ENCODE measurements at regions not wholly inside any gene's neighbourhood (a gene's known extent, or its start where the extent isn't known, plus 50 kb on each side); places are given as distances from the start of the nearest gene placed in this dataset.

DNA sequence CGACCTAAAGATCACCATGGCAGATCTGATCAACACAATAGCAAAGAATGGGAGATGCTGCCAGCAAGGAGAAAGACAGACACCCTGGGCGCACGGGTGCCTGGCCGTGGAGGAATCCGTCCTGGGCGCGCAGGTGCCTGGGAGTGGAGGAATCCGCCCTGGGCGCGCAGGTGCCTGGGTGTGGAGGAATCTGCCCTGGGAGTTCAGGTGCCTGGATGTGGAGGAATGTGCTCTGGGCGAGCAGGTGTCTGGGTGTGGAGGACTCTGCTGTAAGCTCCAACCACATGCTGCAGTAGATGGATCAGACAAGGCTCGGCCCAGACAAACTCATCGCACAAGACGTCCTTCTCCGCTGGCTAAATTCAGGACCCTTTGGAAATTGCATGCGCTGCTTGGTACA, 346.3 kb upstream of the ADARB2 start:
- H3K9me3 ChIP-seq = no peaks in the 10 kb centered on the region
- intact Hi-C loops (cut with DNase I) = no loop called here
- H3K4me3 ChIP-seq = no peak overlapping the region
- H3K36me3 ChIP-seq (ENCODE audit: insufficient read depth in 1 of 2, low read depth in 1 of 2) = no peaks in the 10 kb centered on the region
- ATAC-seq = no peak
- TF ChIP-seq, protein P1, sequence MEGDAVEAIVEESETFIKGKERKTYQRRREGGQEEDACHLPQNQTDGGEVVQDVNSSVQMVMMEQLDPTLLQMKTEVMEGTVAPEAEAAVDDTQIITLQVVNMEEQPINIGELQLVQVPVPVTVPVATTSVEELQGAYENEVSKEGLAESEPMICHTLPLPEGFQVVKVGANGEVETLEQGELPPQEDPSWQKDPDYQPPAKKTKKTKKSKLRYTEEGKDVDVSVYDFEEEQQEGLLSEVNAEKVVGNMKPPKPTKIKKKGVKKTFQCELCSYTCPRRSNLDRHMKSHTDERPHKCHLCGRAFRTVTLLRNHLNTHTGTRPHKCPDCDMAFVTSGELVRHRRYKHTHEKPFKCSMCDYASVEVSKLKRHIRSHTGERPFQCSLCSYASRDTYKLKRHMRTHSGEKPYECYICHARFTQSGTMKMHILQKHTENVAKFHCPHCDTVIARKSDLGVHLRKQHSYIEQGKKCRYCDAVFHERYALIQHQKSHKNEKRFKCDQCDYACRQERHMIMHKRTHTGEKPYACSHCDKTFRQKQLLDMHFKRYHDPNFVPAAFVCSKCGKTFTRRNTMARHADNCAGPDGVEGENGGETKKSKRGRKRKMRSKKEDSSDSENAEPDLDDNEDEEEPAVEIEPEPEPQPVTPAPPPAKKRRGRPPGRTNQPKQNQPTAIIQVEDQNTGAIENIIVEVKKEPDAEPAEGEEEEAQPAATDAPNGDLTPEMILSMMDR (IDR thresholded peaks at IDR 0.05) = no peak
- 89 to 91% (median 90%) methylated on average over 16 of the region's 16 CpGs for WGBS, 3 donors
- H3K4me1 ChIP-seq = no peaks in the 10 kb centered on the region
- DNase-seq = no peak
- H3K27me3 ChIP-seq (ENCODE audit: insufficient read depth in 3 of 3, low read length in 2 of 3) = no peaks in the 10 kb centered on the region
- no peak overlapping the region for H3K27ac ChIP-seq

DNA sequence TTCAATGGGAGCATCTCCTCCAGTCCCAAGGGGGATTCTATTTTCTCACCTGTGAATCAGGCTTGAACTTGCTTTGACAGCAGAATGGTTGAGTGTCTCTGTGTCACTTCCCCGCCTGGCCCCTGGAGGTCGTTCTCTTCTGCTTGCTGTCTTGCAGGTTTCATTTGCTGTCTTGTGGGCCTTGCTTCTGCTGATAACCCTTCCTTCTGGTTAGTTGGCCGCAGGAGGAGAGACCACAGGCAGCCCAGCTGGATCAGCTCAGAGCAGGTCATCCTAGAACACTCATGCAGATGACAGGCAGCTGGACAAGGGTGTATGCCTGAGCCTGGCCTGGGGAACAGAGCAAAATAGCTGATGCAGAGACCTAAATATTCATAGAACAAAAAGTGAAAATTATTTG, 344.2 kb upstream of the ADARB2 start:
- ATAC-seq (no peak), DNase-seq (no peak)

DNA sequence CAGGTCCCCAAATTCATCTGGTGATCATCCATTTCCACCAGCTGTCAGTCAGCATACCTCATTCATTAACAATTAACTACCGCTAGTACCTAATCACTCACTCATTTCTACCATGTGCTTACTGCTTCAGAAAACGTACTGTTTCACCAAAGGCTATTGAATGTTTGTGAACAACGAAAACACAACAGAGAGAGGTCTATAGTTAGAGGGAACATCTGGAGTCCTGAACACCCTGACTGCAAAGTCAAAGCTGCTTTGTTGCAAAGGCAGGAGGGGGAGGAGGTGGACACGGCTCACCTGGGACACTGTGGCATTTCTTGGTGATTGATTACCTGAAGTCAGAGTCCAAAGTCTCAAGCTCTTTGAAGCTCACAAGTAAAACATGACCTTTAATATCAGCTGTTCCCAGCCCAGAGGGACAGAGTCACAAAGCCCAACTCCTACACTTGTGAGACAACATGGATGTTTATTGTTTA, 342.3 kb upstream of the ADARB2 start:
- ATAC-seq = no peak
- no peaks in the 10 kb centered on the region for H3K36me3 ChIP-seq (ENCODE audit: insufficient read depth in 1 of 2, low read depth in 1 of 2)
- no peak overlapping the region for H3K4me3 ChIP-seq
- no peaks in the 10 kb centered on the region for H3K27me3 ChIP-seq (ENCODE audit: insufficient read depth in 3 of 3, low read length in 2 of 3)
- TF ChIP-seq, protein P1 (IDR thresholded peaks at IDR 0.05) = no peak
- DNase-seq = no peak
- intact Hi-C loops (cut with DNase I) = no loop called here
- no peaks in the 10 kb centered on the region for H3K4me1 ChIP-seq
- 40 to 51% (median 46%) methylated on average over 4 of the region's 4 CpGs for WGBS, 3 donors
- H3K27ac ChIP-seq = no peak overlapping the region
- H3K9me3 ChIP-seq = no peaks in the 10 kb centered on the region

More for the DNA sequence above, 344.2 kb upstream of the ADARB2 start:
- intact Hi-C loops (cut with DNase I) = no loop called here
- H3K36me3 ChIP-seq (ENCODE audit: insufficient read depth in 1 of 2, low read depth in 1 of 2) = no peaks in the 10 kb centered on the region
- H3K27ac ChIP-seq = no peak overlapping the region
- no peaks in the 10 kb centered on the region for H3K27me3 ChIP-seq (ENCODE audit: insufficient read depth in 3 of 3, low read length in 2 of 3)
- TF ChIP-seq, protein P1 (IDR thresholded peaks at IDR 0.05) = no peak
- H3K9me3 ChIP-seq = no peaks in the 10 kb centered on the region
- 42 to 50% (median 47%) methylated on average over 3 of the region's 3 CpGs for WGBS, 3 donors
- H3K4me1 ChIP-seq = no peaks in the 10 kb centered on the region
- no peak overlapping the region for H3K4me3 ChIP-seq

DNA sequence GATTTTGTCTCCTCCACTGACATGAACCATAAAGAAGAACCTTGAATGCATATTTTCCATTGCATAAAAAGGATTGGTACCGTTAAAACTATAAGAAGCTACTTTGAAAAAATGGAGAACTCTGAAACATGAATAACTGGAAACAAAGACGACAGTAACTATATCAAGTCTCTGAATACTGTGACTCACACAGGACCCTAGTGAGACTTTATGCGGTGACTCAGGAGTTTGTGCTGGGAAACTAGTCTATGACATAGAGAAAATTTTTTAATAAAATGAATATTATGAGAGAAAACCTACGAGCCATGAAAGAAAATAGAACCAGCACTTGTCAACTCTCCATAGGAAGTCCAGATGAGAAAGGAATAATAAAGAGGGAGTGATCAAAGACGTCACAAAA, 339.9 kb upstream of the ADARB2 start:
- ATAC-seq (no peak), DNase-seq (no peak)
- intact Hi-C loops (cut with DNase I) = no loop called here
- H3K4me1 ChIP-seq = no peaks in the 10 kb centered on the region
- H3K27ac ChIP-seq = no peak overlapping the region
- WGBS, 3 donors = 74 to 80% (median 78%) methylated on average over 5 of the region's 5 CpGs
- H3K36me3 ChIP-seq (ENCODE audit: insufficient read depth in 1 of 2, low read depth in 1 of 2) = no peaks in the 10 kb centered on the region
- H3K4me3 ChIP-seq = no peak overlapping the region
- TF ChIP-seq, protein P1 (IDR thresholded peaks at IDR 0.05) = no peak
- H3K9me3 ChIP-seq = no peaks in the 10 kb centered on the region
- H3K27me3 ChIP-seq (ENCODE audit: insufficient read depth in 3 of 3, low read length in 2 of 3) = no peaks in the 10 kb centered on the region

DNA sequence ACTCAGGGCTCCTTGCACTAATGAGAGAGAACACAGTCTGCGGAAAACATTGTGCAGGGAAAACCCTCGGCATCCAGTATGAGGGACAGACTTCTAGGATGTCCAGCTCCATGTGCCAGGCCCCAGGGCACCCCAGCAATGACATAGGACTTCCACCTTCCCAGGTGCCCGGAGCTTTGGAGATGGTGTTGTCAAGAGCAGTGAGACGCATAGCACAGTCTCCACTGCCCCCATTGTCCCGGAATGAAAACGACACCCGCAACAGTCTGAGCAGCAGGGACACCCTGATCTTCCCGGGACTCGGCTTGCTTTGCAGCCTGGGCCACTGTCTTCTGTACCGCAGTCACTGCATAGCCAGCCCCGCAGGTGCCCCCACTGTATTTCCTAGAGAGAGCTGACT, 339.2 kb upstream of the ADARB2 start:
- H3K4me1 ChIP-seq = no peaks in the 10 kb centered on the region
- H3K27ac ChIP-seq = no peak overlapping the region
- TF ChIP-seq, protein P1 (IDR thresholded peaks at IDR 0.05) = no peak
- no peaks in the 10 kb centered on the region for H3K27me3 ChIP-seq (ENCODE audit: insufficient read depth in 3 of 3, low read length in 2 of 3)
- intact Hi-C loops (cut with DNase I) = no loop called here
- no peak overlapping the region for H3K4me3 ChIP-seq
- no peaks in the 10 kb centered on the region for H3K36me3 ChIP-seq (ENCODE audit: insufficient read depth in 1 of 2, low read depth in 1 of 2)
- 88 to 91% (median 89%) methylated on average over 11 of the region's 11 CpGs for WGBS, 3 donors
- ATAC-seq = no peak
- no peak for DNase-seq
- H3K9me3 ChIP-seq = no peaks in the 10 kb centered on the region
